ENCODE measurements at regions not wholly inside any gene's neighbourhood (a gene's known extent, or its start where the extent isn't known, plus 50 kb on each side); places are given as distances from the start of the nearest gene placed in this dataset.

- DNase-seq (ENCODE audit: low spot score) = no peak
Observed at GRCh38 chr10:28928484-28928883, 251.2 kb downstream of the BAMBI start.

GRCh38 chr10:28929942-28930341 lies 252.6 kb downstream of the BAMBI start:
- no peak for DNase-seq (ENCODE audit: low spot score)

GRCh38 chr10:28930514-28931495 lies 253.5 kb downstream of the BAMBI start:
- DNase-seq (ENCODE audit: low spot score) = no peak

GRCh38 chr10:28935061-28935460 lies 257.7 kb downstream of the BAMBI start:
- DNase-seq (ENCODE audit: low spot score) = no peak

- no peak for DNase-seq (ENCODE audit: low spot score)
Observed at GRCh38 chr10:28937959-28938358, 260.6 kb downstream of the BAMBI start.

- DNase-seq (ENCODE audit: low spot score) = no peak
Observed at GRCh38 chr10:28938745-28939144, 261.4 kb downstream of the BAMBI start.

GRCh38 chr10:28939281-28940157 lies 262.2 kb downstream of the BAMBI start:
- DNase-seq (ENCODE audit: low spot score) = peak; percentile 68

- no peak for DNase-seq (ENCODE audit: low spot score)
Observed at GRCh38 chr10:28940158-28940888, 263.0 kb downstream of the BAMBI start.

GRCh38 chr10:28942012-28942411 lies 264.7 kb downstream of the BAMBI start:
- no peak for DNase-seq (ENCODE audit: low spot score)

GRCh38 chr10:28945959-28946358 lies 268.6 kb downstream of the BAMBI start:
- DNase-seq (ENCODE audit: low spot score) = no peak

GRCh38 chr10:28946479-28946878 lies 269.2 kb downstream of the BAMBI start:
- peak; percentile 57 for DNase-seq (ENCODE audit: low spot score)

GRCh38 chr10:28947171-28947570 lies 269.9 kb downstream of the BAMBI start:
- DNase-seq (ENCODE audit: low spot score) = no peak

GRCh38 chr10:28948046-28948445 lies 270.7 kb downstream of the BAMBI start:
- DNase-seq (ENCODE audit: low spot score) = no peak

- DNase-seq (ENCODE audit: low spot score) = no peak
Observed at GRCh38 chr10:28949005-28950004, 272.0 kb downstream of the BAMBI start.

- no peak for DNase-seq (ENCODE audit: low spot score)
Observed at GRCh38 chr10:28951484-28951883, 274.2 kb downstream of the BAMBI start.

- no peak for DNase-seq (ENCODE audit: low spot score)
Observed at GRCh38 chr10:28952523-28952922, 275.2 kb downstream of the BAMBI start.

- no peak for DNase-seq (ENCODE audit: low spot score)
Observed at GRCh38 chr10:28954211-28954610, 276.9 kb downstream of the BAMBI start.

- DNase-seq (ENCODE audit: low spot score) = no peak
Observed at GRCh38 chr10:28958468-28958867, 281.1 kb downstream of the BAMBI start.

GRCh38 chr10:28959850-28960501 lies 282.7 kb downstream of the BAMBI start:
- DNase-seq (ENCODE audit: low spot score) = no peak

GRCh38 chr10:28962768-28963167 lies 285.4 kb downstream of the BAMBI start:
- DNase-seq (ENCODE audit: low spot score) = no peak
